ENCODE measurements at regions not wholly inside any gene's neighbourhood (a gene's known extent, or its start where the extent isn't known, plus 50 kb on each side); places are given as distances from the start of the nearest gene placed in this dataset.

DNA sequence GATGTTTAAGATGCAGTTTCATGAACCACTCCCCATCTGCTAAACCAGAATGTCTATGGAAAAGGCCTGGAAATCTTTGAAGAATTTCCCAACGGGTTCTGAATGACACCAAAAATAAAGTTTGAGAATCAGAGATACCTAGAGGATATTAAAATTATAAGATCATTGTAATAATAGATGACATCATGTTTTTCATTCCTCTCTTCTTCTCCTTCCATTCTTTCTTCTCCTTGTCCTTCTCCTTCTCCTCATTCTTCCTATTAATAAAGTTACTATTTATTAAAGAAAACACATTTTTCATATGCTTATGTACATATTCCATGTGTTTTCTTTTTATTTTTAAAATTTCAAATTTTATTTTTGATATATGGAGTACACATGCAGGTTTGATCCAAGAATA, 1449.4 kb downstream of the LRFN5 start:
- no peaks in the 10 kb centered on the region for H4K20me1 ChIP-seq (ENCODE audit: insufficient read depth)
- CTCF ChIA-PET, result no interaction called here
- no peaks in the 10 kb centered on the region for H3K27me3 ChIP-seq (ENCODE audit: insufficient read depth)
- H2AFZ ChIP-seq (ENCODE audit: low read depth), result no peak overlapping the region
- H3K9me2 ChIP-seq, result no peaks in the 10 kb centered on the region
- H3K9ac ChIP-seq, result no peak overlapping the region
- no peaks in the 10 kb centered on the region for H3K79me2 ChIP-seq (ENCODE audit: insufficient read depth)
- WGBS (ENCODE audit: low lambda C conversion rate), result 0% methylated on average over 1 of the region's 1 CpG
- no peak overlapping the region for H3K4me2 ChIP-seq
- no peaks in the 10 kb centered on the region for H3F3A ChIP-seq (replicated peaks; ENCODE audit: insufficient read depth)
- TF ChIP-seq, protein P1, sequence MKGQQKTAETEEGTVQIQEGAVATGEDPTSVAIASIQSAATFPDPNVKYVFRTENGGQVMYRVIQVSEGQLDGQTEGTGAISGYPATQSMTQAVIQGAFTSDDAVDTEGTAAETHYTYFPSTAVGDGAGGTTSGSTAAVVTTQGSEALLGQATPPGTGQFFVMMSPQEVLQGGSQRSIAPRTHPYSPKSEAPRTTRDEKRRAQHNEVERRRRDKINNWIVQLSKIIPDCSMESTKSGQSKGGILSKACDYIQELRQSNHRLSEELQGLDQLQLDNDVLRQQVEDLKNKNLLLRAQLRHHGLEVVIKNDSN (IDR thresholded peaks at IDR 0.05; ENCODE audit: borderline replicate concordance, low read depth), result no peak
- TF ChIP-seq, protein P2, sequence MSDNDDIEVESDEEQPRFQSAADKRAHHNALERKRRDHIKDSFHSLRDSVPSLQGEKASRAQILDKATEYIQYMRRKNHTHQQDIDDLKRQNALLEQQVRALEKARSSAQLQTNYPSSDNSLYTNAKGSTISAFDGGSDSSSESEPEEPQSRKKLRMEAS (IDR thresholded peaks at IDR 0.05; ENCODE audit: low read depth), result no peak
- TF ChIP-seq NFIC (IDR thresholded peaks at IDR 0.05; ENCODE audit: borderline replicate concordance) (no peak), EP300 (IDR thresholded peaks at IDR 0.05; ENCODE audit: borderline replicate concordance in 1 of 2, low read depth in 1 of 2, low read length in 1 of 2) (no peak), MEF2A (IDR thresholded peaks at IDR 0.05; ENCODE audit: borderline replicate concordance, low read depth) (no peak), GABPA (IDR thresholded peaks at IDR 0.05; ENCODE audit: low read depth) (no peak), MXI1 (IDR thresholded peaks at IDR 0.05; ENCODE audit: low read depth, low read length) (no peak), RCOR1 (IDR thresholded peaks at IDR 0.05; ENCODE audit: low read length) (no peak)
- TF ChIP-seq, protein P3, sequence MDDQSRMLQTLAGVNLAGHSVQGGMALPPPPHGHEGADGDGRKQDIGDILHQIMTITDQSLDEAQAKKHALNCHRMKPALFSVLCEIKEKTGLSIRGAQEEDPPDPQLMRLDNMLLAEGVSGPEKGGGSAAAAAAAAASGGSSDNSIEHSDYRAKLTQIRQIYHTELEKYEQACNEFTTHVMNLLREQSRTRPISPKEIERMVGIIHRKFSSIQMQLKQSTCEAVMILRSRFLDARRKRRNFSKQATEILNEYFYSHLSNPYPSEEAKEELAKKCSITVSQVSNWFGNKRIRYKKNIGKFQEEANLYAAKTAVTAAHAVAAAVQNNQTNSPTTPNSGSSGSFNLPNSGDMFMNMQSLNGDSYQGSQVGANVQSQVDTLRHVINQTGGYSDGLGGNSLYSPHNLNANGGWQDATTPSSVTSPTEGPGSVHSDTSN (IDR thresholded peaks at IDR 0.05), result no peak
- H3K27ac ChIP-seq (ENCODE audit: low read depth in 2 of 2, low read length in 1 of 2), result no peak overlapping the region
- no peak for DNase-seq
- no peaks in the 10 kb centered on the region for H3K9me3 ChIP-seq
- no peaks in the 10 kb centered on the region for H3K36me3 ChIP-seq (replicated peaks in 1 of 2; ENCODE audit: control insufficient read depth in 1 of 2, insufficient read depth in 2 of 2, low read length in 1 of 2)
- H3K4me1 ChIP-seq (ENCODE audit: control insufficient read depth in 1 of 2, insufficient read depth in 2 of 2, low read depth in 1 of 2, low read length in 1 of 2), result no peaks in the 10 kb centered on the region
- H3K4me3 ChIP-seq (ENCODE audit: low read depth in 2 of 2, low read length in 1 of 2), result no peak overlapping the region
- POLR2A ChIA-PET, result no interaction called here

DNA sequence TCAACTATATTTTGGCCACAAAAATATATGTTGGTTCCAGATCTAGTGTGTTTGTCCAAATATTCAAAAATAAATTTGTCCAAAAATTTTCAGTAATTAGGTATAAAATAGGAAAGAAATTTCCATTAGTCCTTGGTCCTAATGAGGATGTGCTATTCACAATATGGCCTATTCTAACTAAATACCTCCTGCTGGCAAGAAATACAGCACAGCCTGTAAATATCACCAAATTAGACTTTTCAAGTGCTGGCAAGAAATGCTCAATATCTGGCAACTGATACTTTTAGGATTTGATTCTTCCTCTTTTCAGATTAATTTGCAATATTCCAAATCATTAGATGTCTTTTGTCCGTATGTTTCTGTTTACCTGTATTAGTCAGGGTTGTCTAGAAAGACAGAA, 1446.2 kb downstream of the LRFN5 start:
- no peak overlapping the region for H3K4me3 ChIP-seq (ENCODE audit: low read depth in 2 of 2, low read length in 1 of 2)
- no peak for TF ChIP-seq JUND (IDR thresholded peaks at IDR 0.05)
- no peak overlapping the region for H2AFZ ChIP-seq (ENCODE audit: low read depth)
- H3K9ac ChIP-seq, result no peak overlapping the region
- no peaks in the 10 kb centered on the region for H3K36me3 ChIP-seq (replicated peaks in 1 of 2; ENCODE audit: control insufficient read depth in 1 of 2, insufficient read depth in 2 of 2, low read length in 1 of 2)
- no peaks in the 10 kb centered on the region for H3F3A ChIP-seq (replicated peaks; ENCODE audit: insufficient read depth)
- no peaks in the 10 kb centered on the region for H3K9me2 ChIP-seq
- no peak overlapping the region for H3K27ac ChIP-seq (ENCODE audit: low read depth in 2 of 2, low read length in 1 of 2)
- no peak overlapping the region for H3K4me2 ChIP-seq
- DNase-seq, result no peak
- no peaks in the 10 kb centered on the region for H3K9me3 ChIP-seq
- ChIA-PET CTCF (no interaction called here), POLR2A (no interaction called here)
- H3K4me1 ChIP-seq (ENCODE audit: control insufficient read depth in 1 of 2, insufficient read depth in 2 of 2, low read depth in 1 of 2, low read length in 1 of 2), result no peaks in the 10 kb centered on the region
- H4K20me1 ChIP-seq (ENCODE audit: insufficient read depth), result no peaks in the 10 kb centered on the region
- no peaks in the 10 kb centered on the region for H3K79me2 ChIP-seq (ENCODE audit: insufficient read depth)
- H3K27me3 ChIP-seq (ENCODE audit: insufficient read depth), result no peaks in the 10 kb centered on the region
- 22% methylated on average over 1 of the region's 1 CpG for WGBS (ENCODE audit: low lambda C conversion rate)

DNA sequence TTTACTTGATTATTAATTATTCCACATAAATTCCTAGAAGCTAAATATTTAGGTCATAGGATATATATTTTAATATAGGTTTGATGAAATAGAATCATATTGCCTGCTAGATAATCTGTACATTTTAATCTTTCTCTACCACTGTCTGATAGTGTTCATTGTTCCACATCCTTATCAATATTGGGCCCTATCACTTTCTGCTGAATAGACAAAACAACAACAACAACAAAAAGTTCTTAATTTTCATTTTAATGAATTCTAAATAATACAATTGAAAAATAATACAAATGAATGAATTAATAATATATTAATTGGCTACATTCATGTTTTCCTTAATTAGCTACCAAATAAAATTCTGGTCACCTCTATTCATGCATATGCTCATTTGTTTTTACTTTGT, 1437.2 kb downstream of the LRFN5 start:
- no peaks in the 10 kb centered on the region for H3K9me3 ChIP-seq
- H3K27ac ChIP-seq (ENCODE audit: low read depth in 2 of 2, low read length in 1 of 2), result no peak overlapping the region
- H3K4me3 ChIP-seq (ENCODE audit: low read depth in 2 of 2, low read length in 1 of 2), result no peak overlapping the region
- H4K20me1 ChIP-seq (ENCODE audit: insufficient read depth), result no peaks in the 10 kb centered on the region
- H3K4me1 ChIP-seq (ENCODE audit: control insufficient read depth in 1 of 2, insufficient read depth in 2 of 2, low read depth in 1 of 2, low read length in 1 of 2), result no peaks in the 10 kb centered on the region
- no peak overlapping the region for H3K9ac ChIP-seq
- CTCF ChIA-PET, result no interaction called here
- H3K79me2 ChIP-seq (ENCODE audit: insufficient read depth), result no peaks in the 10 kb centered on the region
- no peaks in the 10 kb centered on the region for H3K27me3 ChIP-seq (ENCODE audit: insufficient read depth)
- no peaks in the 10 kb centered on the region for H3K36me3 ChIP-seq (replicated peaks in 1 of 2; ENCODE audit: control insufficient read depth in 1 of 2, insufficient read depth in 2 of 2, low read length in 1 of 2)
- no peaks in the 10 kb centered on the region for H3K9me2 ChIP-seq
- POLR2A ChIA-PET, result no interaction called here
- H3F3A ChIP-seq (replicated peaks; ENCODE audit: insufficient read depth), result no peaks in the 10 kb centered on the region
- H3K4me2 ChIP-seq, result no peak overlapping the region
- TF ChIP-seq GATA2 (CRISPR knock-in tag; IDR thresholded peaks at IDR 0.05), result no peak
- no peak for TF ChIP-seq ELF1 (IDR thresholded peaks at IDR 0.05)
- TF ChIP-seq, protein P3 (IDR thresholded peaks at IDR 0.05), result no peak
- no peak for TF ChIP-seq EZH2phosphoT487 (IDR thresholded peaks at IDR 0.05; ENCODE audit: borderline replicate concordance, low read depth)
- no peak for TF ChIP-seq SIN3A (IDR thresholded peaks at IDR 0.05; ENCODE audit: borderline replicate concordance, low read depth, low read length)
- no peak for TF ChIP-seq EP300 (IDR thresholded peaks at IDR 0.05; ENCODE audit: borderline replicate concordance in 1 of 2, low read depth in 1 of 2, low read length in 1 of 2)
- TF ChIP-seq, protein P4, sequence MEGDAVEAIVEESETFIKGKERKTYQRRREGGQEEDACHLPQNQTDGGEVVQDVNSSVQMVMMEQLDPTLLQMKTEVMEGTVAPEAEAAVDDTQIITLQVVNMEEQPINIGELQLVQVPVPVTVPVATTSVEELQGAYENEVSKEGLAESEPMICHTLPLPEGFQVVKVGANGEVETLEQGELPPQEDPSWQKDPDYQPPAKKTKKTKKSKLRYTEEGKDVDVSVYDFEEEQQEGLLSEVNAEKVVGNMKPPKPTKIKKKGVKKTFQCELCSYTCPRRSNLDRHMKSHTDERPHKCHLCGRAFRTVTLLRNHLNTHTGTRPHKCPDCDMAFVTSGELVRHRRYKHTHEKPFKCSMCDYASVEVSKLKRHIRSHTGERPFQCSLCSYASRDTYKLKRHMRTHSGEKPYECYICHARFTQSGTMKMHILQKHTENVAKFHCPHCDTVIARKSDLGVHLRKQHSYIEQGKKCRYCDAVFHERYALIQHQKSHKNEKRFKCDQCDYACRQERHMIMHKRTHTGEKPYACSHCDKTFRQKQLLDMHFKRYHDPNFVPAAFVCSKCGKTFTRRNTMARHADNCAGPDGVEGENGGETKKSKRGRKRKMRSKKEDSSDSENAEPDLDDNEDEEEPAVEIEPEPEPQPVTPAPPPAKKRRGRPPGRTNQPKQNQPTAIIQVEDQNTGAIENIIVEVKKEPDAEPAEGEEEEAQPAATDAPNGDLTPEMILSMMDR (IDR thresholded peaks at IDR 0.05), result no peak
- TF ChIP-seq TAF1 (IDR thresholded peaks at IDR 0.05; ENCODE audit: borderline replicate concordance, low read depth, low read length), result no peak
- no peak for TF ChIP-seq TEAD4 (IDR thresholded peaks at IDR 0.05; ENCODE audit: borderline replicate concordance, insufficient read depth)
- TF ChIP-seq, protein P5, sequence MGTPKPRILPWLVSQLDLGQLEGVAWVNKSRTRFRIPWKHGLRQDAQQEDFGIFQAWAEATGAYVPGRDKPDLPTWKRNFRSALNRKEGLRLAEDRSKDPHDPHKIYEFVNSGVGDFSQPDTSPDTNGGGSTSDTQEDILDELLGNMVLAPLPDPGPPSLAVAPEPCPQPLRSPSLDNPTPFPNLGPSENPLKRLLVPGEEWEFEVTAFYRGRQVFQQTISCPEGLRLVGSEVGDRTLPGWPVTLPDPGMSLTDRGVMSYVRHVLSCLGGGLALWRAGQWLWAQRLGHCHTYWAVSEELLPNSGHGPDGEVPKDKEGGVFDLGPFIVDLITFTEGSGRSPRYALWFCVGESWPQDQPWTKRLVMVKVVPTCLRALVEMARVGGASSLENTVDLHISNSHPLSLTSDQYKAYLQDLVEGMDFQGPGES (IDR thresholded peaks at IDR 0.05; ENCODE audit: low read depth, low read length), result no peak
- DNase-seq, result no peak
- H2AFZ ChIP-seq (ENCODE audit: low read depth), result no peak overlapping the region

Measured in SK-N-SH (cell line).